ENCODE measurements at regions not wholly inside any gene's neighbourhood (a gene's known extent, or its start where the extent isn't known, plus 50 kb on each side); places are given as distances from the start of the nearest gene placed in this dataset.

DNA sequence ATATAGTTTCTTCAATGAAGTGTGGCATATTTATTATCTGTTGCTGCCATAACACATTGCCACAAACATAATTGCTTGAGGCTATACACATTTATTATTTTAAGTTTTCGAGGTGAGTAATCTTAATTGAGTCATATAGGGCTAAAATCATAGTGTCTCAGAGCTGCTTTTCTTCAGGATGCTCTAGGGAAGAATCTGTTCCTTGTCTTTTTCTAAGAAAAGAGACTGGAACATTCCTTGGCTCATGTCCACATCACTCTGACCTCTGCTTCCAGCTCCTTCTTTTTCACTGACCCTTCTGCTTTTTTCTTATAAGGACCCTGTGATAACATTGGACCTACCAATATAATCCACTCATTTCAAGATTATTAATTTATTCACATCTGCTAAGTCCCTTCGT is 632.4 kb upstream of the TYRP1 start:
- Histone ChIP-seq H3K4me3 (ENCODE audit: low read depth, low read length) (no peak overlapping the region), H3K27me3 (ENCODE audit: control insufficient read depth, insufficient read depth, low read length) (no peaks in the 10 kb centered on the region), H3K36me3 (ENCODE audit: control insufficient read depth, insufficient read depth, low read length) (no peaks in the 10 kb centered on the region)
- DNase-seq (ENCODE audit: low read depth): no peak
- TF ChIP-seq, protein P1, sequence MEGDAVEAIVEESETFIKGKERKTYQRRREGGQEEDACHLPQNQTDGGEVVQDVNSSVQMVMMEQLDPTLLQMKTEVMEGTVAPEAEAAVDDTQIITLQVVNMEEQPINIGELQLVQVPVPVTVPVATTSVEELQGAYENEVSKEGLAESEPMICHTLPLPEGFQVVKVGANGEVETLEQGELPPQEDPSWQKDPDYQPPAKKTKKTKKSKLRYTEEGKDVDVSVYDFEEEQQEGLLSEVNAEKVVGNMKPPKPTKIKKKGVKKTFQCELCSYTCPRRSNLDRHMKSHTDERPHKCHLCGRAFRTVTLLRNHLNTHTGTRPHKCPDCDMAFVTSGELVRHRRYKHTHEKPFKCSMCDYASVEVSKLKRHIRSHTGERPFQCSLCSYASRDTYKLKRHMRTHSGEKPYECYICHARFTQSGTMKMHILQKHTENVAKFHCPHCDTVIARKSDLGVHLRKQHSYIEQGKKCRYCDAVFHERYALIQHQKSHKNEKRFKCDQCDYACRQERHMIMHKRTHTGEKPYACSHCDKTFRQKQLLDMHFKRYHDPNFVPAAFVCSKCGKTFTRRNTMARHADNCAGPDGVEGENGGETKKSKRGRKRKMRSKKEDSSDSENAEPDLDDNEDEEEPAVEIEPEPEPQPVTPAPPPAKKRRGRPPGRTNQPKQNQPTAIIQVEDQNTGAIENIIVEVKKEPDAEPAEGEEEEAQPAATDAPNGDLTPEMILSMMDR (IDR thresholded peaks at IDR 0.05; ENCODE audit: insufficient read depth, low read length, poor library complexity, severe bottlenecking): no peak

GRCh38 chr9:12065050-12065449 is 628.1 kb upstream of the TYRP1 start:
- no peaks in the 10 kb centered on the region for H3K36me3 ChIP-seq (ENCODE audit: control insufficient read depth, insufficient read depth, low read length)
- no peak overlapping the region for H3K4me3 ChIP-seq (ENCODE audit: low read depth, low read length)
- TF ChIP-seq, protein P1 (IDR thresholded peaks at IDR 0.05; ENCODE audit: insufficient read depth, low read length, poor library complexity, severe bottlenecking): no peak
- no peak for DNase-seq (ENCODE audit: low read depth)
- H3K27me3 ChIP-seq (ENCODE audit: control insufficient read depth, insufficient read depth, low read length): no peaks in the 10 kb centered on the region

- TF ChIP-seq, protein P1 (IDR thresholded peaks at IDR 0.05; ENCODE audit: insufficient read depth, low read length, poor library complexity, severe bottlenecking): no peak
- DNase-seq (ENCODE audit: low read depth): no peak
- H3K27me3 ChIP-seq (ENCODE audit: control insufficient read depth, insufficient read depth, low read length): no peaks in the 10 kb centered on the region
- H3K4me3 ChIP-seq (ENCODE audit: low read depth, low read length): no peak overlapping the region
- H3K36me3 ChIP-seq (ENCODE audit: control insufficient read depth, insufficient read depth, low read length): no peaks in the 10 kb centered on the region
Measured at GRCh38 chr9:12065686-12066085, 627.5 kb upstream of the TYRP1 start.

DNA sequence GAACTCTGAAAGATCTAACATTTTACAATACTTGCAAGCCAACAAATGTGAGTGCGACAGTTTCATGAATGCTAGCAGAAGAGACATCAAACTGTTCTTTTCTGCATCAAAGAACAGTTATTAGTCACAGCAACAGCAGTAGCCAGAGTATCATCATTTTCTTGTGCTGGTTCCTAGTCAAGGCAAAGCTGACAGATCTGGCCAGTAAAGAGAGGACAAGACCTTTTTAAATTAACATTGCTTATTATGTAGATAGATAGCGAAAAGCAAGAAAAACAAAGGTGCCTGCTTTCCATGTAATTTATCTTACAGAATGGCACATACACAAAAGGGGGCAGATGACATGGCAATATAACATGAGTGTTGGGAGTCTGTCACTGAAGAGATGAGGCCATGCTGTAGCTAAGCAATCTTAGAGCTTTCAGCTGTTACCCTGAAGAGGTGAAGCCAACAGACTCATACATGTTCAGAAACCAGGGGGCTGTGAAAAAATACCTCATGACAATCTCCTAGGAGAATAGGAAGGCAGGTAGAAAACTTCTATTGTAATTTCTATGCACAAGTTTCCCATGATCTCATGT is 626.6 kb upstream of the TYRP1 start:
- H3K27me3 ChIP-seq (ENCODE audit: control insufficient read depth, insufficient read depth, low read length): no peaks in the 10 kb centered on the region
- TF ChIP-seq, protein P1 (IDR thresholded peaks at IDR 0.05; ENCODE audit: insufficient read depth, low read length, poor library complexity, severe bottlenecking): no peak
- H3K36me3 ChIP-seq (ENCODE audit: control insufficient read depth, insufficient read depth, low read length): no peaks in the 10 kb centered on the region
- no peak overlapping the region for H3K4me3 ChIP-seq (ENCODE audit: low read depth, low read length)
- DNase-seq (ENCODE audit: low read depth): no peak

GRCh38 chr9:12069366-12069765 is 623.8 kb upstream of the TYRP1 start:
- H3K27me3 ChIP-seq (ENCODE audit: control insufficient read depth, insufficient read depth, low read length): no peaks in the 10 kb centered on the region
- no peak for DNase-seq (ENCODE audit: low read depth)
- no peaks in the 10 kb centered on the region for H3K36me3 ChIP-seq (ENCODE audit: control insufficient read depth, insufficient read depth, low read length)
- H3K4me3 ChIP-seq (ENCODE audit: low read depth, low read length): no peak overlapping the region
- TF ChIP-seq, protein P1 (IDR thresholded peaks at IDR 0.05; ENCODE audit: insufficient read depth, low read length, poor library complexity, severe bottlenecking): no peak

- Histone ChIP-seq H3K36me3 (ENCODE audit: control insufficient read depth, insufficient read depth, low read length) (no peaks in the 10 kb centered on the region), H3K4me3 (ENCODE audit: low read depth, low read length) (no peak overlapping the region), H3K27me3 (ENCODE audit: control insufficient read depth, insufficient read depth, low read length) (no peaks in the 10 kb centered on the region)
- TF ChIP-seq, protein P1 (IDR thresholded peaks at IDR 0.05; ENCODE audit: insufficient read depth, low read length, poor library complexity, severe bottlenecking): no peak
- no peak for DNase-seq (ENCODE audit: low read depth)
Measured at GRCh38 chr9:12085399-12085798, 607.8 kb upstream of the TYRP1 start.
